ENCODE measurements at regions not wholly inside any gene's neighbourhood (a gene's known extent, or its start where the extent isn't known, plus 50 kb on each side); places are given as distances from the start of the nearest gene placed in this dataset.

- no peak overlapping the region for H3K9ac ChIP-seq (ENCODE audit: low read length in 5 of 5)
- H3K4me1 ChIP-seq (ENCODE audit: control insufficient read depth in 5 of 5, insufficient read depth in 5 of 5, low read length in 5 of 5) = no peaks in the 10 kb centered on the region
- H3K27ac ChIP-seq (ENCODE audit: low read depth, low read length) = no peak overlapping the region
- peaks cover 0 to 9% (median 0%) of the 10 kb centered on the region in 5 donors for H3K9me3 ChIP-seq (ENCODE audit: control insufficient read depth in 5 of 5, low read length in 5 of 5)
- H3K36me3 ChIP-seq (ENCODE audit: control insufficient read depth in 5 of 5, insufficient read depth in 5 of 5, low read length in 5 of 5) = no peaks in the 10 kb centered on the region
- H3K27me3 ChIP-seq (ENCODE audit: control insufficient read depth in 5 of 5, insufficient read depth in 4 of 5, low read length in 5 of 5) = no peaks in the 10 kb centered on the region
- no peak overlapping the region for H3K4me3 ChIP-seq (ENCODE audit: low read depth in 1 of 5, low read length in 5 of 5)
These were observed 229.4 kb downstream of the OMA1 start for GRCh38 chr1:58317086-58317485.

GRCh38 chr1:58316141-58316540, 230.4 kb downstream of the OMA1 start:
- H3K27me3 ChIP-seq (ENCODE audit: control insufficient read depth in 5 of 5, insufficient read depth in 4 of 5, low read length in 5 of 5) = no peaks in the 10 kb centered on the region
- H3K4me1 ChIP-seq (ENCODE audit: control insufficient read depth in 5 of 5, insufficient read depth in 5 of 5, low read length in 5 of 5) = no peaks in the 10 kb centered on the region
- no peaks in the 10 kb centered on the region for H3K36me3 ChIP-seq (ENCODE audit: control insufficient read depth in 5 of 5, insufficient read depth in 5 of 5, low read length in 5 of 5)
- H3K4me3 ChIP-seq (ENCODE audit: low read depth in 1 of 5, low read length in 5 of 5) = no peak overlapping the region
- H3K27ac ChIP-seq (ENCODE audit: low read depth, low read length) = no peak overlapping the region
- H3K9me3 ChIP-seq (ENCODE audit: control insufficient read depth in 5 of 5, low read length in 5 of 5) = peaks cover 0 to 5% (median 0%) of the 10 kb centered on the region in 5 donors
- H3K9ac ChIP-seq (ENCODE audit: low read length in 5 of 5) = no peak overlapping the region

- Histone ChIP-seq H3K9ac (ENCODE audit: low read length in 5 of 5) (no peak overlapping the region), H3K27me3 (ENCODE audit: control insufficient read depth in 5 of 5, insufficient read depth in 4 of 5, low read length in 5 of 5) (no peaks in the 10 kb centered on the region), H3K36me3 (ENCODE audit: control insufficient read depth in 5 of 5, insufficient read depth in 5 of 5, low read length in 5 of 5) (no peaks in the 10 kb centered on the region), H3K27ac (ENCODE audit: low read depth, low read length) (no peak overlapping the region), H3K4me1 (ENCODE audit: control insufficient read depth in 5 of 5, insufficient read depth in 5 of 5, low read length in 5 of 5) (no peaks in the 10 kb centered on the region), H3K4me3 (ENCODE audit: low read depth in 1 of 5, low read length in 5 of 5) (no peak overlapping the region), H3K9me3 (ENCODE audit: control insufficient read depth in 5 of 5, low read length in 5 of 5) (no peaks in the 10 kb centered on the region)
These were observed 233.5 kb downstream of the OMA1 start for GRCh38 chr1:58312971-58313563.

- Histone ChIP-seq H3K36me3 (ENCODE audit: control insufficient read depth in 5 of 5, insufficient read depth in 5 of 5, low read length in 5 of 5) (no peaks in the 10 kb centered on the region), H3K9me3 (ENCODE audit: control insufficient read depth in 5 of 5, low read length in 5 of 5) (no peaks in the 10 kb centered on the region), H3K4me1 (ENCODE audit: control insufficient read depth in 5 of 5, insufficient read depth in 5 of 5, low read length in 5 of 5) (no peaks in the 10 kb centered on the region), H3K9ac (ENCODE audit: low read length in 5 of 5) (no peak overlapping the region), H3K27me3 (ENCODE audit: control insufficient read depth in 5 of 5, insufficient read depth in 4 of 5, low read length in 5 of 5) (no peaks in the 10 kb centered on the region), H3K27ac (ENCODE audit: low read depth, low read length) (no peak overlapping the region), H3K4me3 (ENCODE audit: low read depth in 1 of 5, low read length in 5 of 5) (no peak overlapping the region)
These were observed 234.1 kb downstream of the OMA1 start for GRCh38 chr1:58312461-58312860.

GRCh38 chr1:58310881-58311280, 235.6 kb downstream of the OMA1 start:
- Histone ChIP-seq H3K4me3 (ENCODE audit: low read depth in 1 of 5, low read length in 5 of 5) (no peak overlapping the region), H3K36me3 (ENCODE audit: control insufficient read depth in 5 of 5, insufficient read depth in 5 of 5, low read length in 5 of 5) (no peaks in the 10 kb centered on the region), H3K9me3 (ENCODE audit: control insufficient read depth in 5 of 5, low read length in 5 of 5) (no peaks in the 10 kb centered on the region), H3K27ac (ENCODE audit: low read depth, low read length) (no peak overlapping the region), H3K27me3 (ENCODE audit: control insufficient read depth in 5 of 5, insufficient read depth in 4 of 5, low read length in 5 of 5) (no peaks in the 10 kb centered on the region), H3K9ac (ENCODE audit: low read length in 5 of 5) (no peak overlapping the region), H3K4me1 (ENCODE audit: control insufficient read depth in 5 of 5, insufficient read depth in 5 of 5, low read length in 5 of 5) (no peaks in the 10 kb centered on the region)

GRCh38 chr1:58310469-58310868, 236.1 kb downstream of the OMA1 start:
- Histone ChIP-seq H3K36me3 (ENCODE audit: control insufficient read depth in 5 of 5, insufficient read depth in 5 of 5, low read length in 5 of 5) (no peaks in the 10 kb centered on the region), H3K4me1 (ENCODE audit: control insufficient read depth in 5 of 5, insufficient read depth in 5 of 5, low read length in 5 of 5) (no peaks in the 10 kb centered on the region), H3K27ac (ENCODE audit: low read depth, low read length) (no peak overlapping the region), H3K27me3 (ENCODE audit: control insufficient read depth in 5 of 5, insufficient read depth in 4 of 5, low read length in 5 of 5) (no peaks in the 10 kb centered on the region), H3K4me3 (ENCODE audit: low read depth in 1 of 5, low read length in 5 of 5) (no peak overlapping the region), H3K9ac (ENCODE audit: low read length in 5 of 5) (no peak overlapping the region), H3K9me3 (ENCODE audit: control insufficient read depth in 5 of 5, low read length in 5 of 5) (no peaks in the 10 kb centered on the region)

GRCh38 chr1:58308206-58308605, 238.3 kb downstream of the OMA1 start:
- no peaks in the 10 kb centered on the region for H3K36me3 ChIP-seq (ENCODE audit: control insufficient read depth in 5 of 5, insufficient read depth in 5 of 5, low read length in 5 of 5)
- no peaks in the 10 kb centered on the region for H3K9me3 ChIP-seq (ENCODE audit: control insufficient read depth in 5 of 5, low read length in 5 of 5)
- H3K27me3 ChIP-seq (ENCODE audit: control insufficient read depth in 5 of 5, insufficient read depth in 4 of 5, low read length in 5 of 5) = no peaks in the 10 kb centered on the region
- no peaks in the 10 kb centered on the region for H3K4me1 ChIP-seq (ENCODE audit: control insufficient read depth in 5 of 5, insufficient read depth in 5 of 5, low read length in 5 of 5)
- no peak overlapping the region for H3K9ac ChIP-seq (ENCODE audit: low read length in 5 of 5)
- H3K27ac ChIP-seq (ENCODE audit: low read depth, low read length) = no peak overlapping the region
- H3K4me3 ChIP-seq (ENCODE audit: low read depth in 1 of 5, low read length in 5 of 5) = no peak overlapping the region

- Histone ChIP-seq H3K36me3 (ENCODE audit: control insufficient read depth in 5 of 5, insufficient read depth in 5 of 5, low read length in 5 of 5) (no peaks in the 10 kb centered on the region), H3K27me3 (ENCODE audit: control insufficient read depth in 5 of 5, insufficient read depth in 4 of 5, low read length in 5 of 5) (no peaks in the 10 kb centered on the region), H3K4me1 (ENCODE audit: control insufficient read depth in 5 of 5, insufficient read depth in 5 of 5, low read length in 5 of 5) (no peaks in the 10 kb centered on the region), H3K9ac (ENCODE audit: low read length in 5 of 5) (no peak overlapping the region), H3K4me3 (ENCODE audit: low read depth in 1 of 5, low read length in 5 of 5) (no peak overlapping the region), H3K27ac (ENCODE audit: low read depth, low read length) (no peak overlapping the region), H3K9me3 (ENCODE audit: control insufficient read depth in 5 of 5, low read length in 5 of 5) (no peaks in the 10 kb centered on the region)
These were observed 239.1 kb downstream of the OMA1 start for GRCh38 chr1:58307431-58307830.

GRCh38 chr1:58305622-58306021, 240.9 kb downstream of the OMA1 start:
- Histone ChIP-seq H3K4me1 (ENCODE audit: control insufficient read depth in 5 of 5, insufficient read depth in 5 of 5, low read length in 5 of 5) (no peaks in the 10 kb centered on the region), H3K4me3 (ENCODE audit: low read depth in 1 of 5, low read length in 5 of 5) (no peak overlapping the region), H3K27ac (ENCODE audit: low read depth, low read length) (no peak overlapping the region), H3K9ac (ENCODE audit: low read length in 5 of 5) (no peak overlapping the region), H3K9me3 (ENCODE audit: control insufficient read depth in 5 of 5, low read length in 5 of 5) (no peaks in the 10 kb centered on the region), H3K27me3 (ENCODE audit: control insufficient read depth in 5 of 5, insufficient read depth in 4 of 5, low read length in 5 of 5) (no peaks in the 10 kb centered on the region), H3K36me3 (ENCODE audit: control insufficient read depth in 5 of 5, insufficient read depth in 5 of 5, low read length in 5 of 5) (no peaks in the 10 kb centered on the region)

GRCh38 chr1:58304346-58304975, 242.1 kb downstream of the OMA1 start:
- H3K9me3 ChIP-seq (ENCODE audit: control insufficient read depth in 5 of 5, low read length in 5 of 5) = no peaks in the 10 kb centered on the region
- no peak overlapping the region for H3K27ac ChIP-seq (ENCODE audit: low read depth, low read length)
- H3K36me3 ChIP-seq (ENCODE audit: control insufficient read depth in 5 of 5, insufficient read depth in 5 of 5, low read length in 5 of 5) = no peaks in the 10 kb centered on the region
- no peaks in the 10 kb centered on the region for H3K4me1 ChIP-seq (ENCODE audit: control insufficient read depth in 5 of 5, insufficient read depth in 5 of 5, low read length in 5 of 5)
- H3K9ac ChIP-seq (ENCODE audit: low read length in 5 of 5) = no peak overlapping the region
- H3K27me3 ChIP-seq (ENCODE audit: control insufficient read depth in 5 of 5, insufficient read depth in 4 of 5, low read length in 5 of 5) = no peaks in the 10 kb centered on the region
- no peak overlapping the region for H3K4me3 ChIP-seq (ENCODE audit: low read depth in 1 of 5, low read length in 5 of 5)

Measured in subcutaneous abdominal adipose tissue (tissue), 5 donors.